Keratinocyte (primary cell): ENCODE measurements at regions not wholly inside any gene's neighbourhood (a gene's known extent, or its start where the extent isn't known, plus 50 kb on each side); places are given as distances from the start of the nearest gene placed in this dataset.

Source experiments
- EZH2 ChIP-seq: IDR thresholded peaks from one replicate; pipeline ENCODE4 v1.6.1; 2012; ENCODE audit warnings: inconsistent platforms, mild to moderate bottlenecking, low read length, moderate library complexity
- TF ChIP-seq, protein P1 (sequence below), 3 experiments: IDR thresholded peaks in 1 of 3; conservative IDR thresholded peaks in 1 of 3; optimal IDR thresholded peaks in 1 of 3; 2 replicates in 2 of 3; 3 replicates in 1 of 3; pipeline versions ENCODE3 to v1.5.1; 2011; ENCODE audit warnings: low read length in 3 of 3, mild to moderate bottlenecking in 3 of 3, moderate library complexity in 2 of 3, control low read depth in 1 of 3, inconsistent platforms in 1 of 3; ENCODE audit not compliant: insufficient read depth in 2 of 3; ENCODE audit errors: extremely low read depth in 1 of 3

DNA sequence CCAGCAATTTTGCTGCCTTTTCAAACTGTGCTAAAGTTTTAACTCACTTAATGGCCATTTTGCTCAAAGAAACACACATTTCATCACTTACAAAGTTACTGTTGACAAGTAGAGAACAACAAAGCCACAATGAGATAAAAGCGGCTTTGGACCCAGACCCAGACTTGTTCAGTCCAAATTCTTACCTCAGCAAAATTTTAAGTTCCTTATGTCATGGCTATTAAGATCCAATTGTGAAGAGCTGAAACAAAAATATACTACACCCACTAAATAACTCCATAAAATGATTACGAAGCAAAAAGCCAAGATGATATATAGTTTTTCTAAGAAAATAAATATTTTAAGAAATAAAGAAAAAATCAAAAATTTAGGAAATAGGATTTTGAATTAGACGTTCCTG is 137.0 kb upstream of the INPP4B start:
- TF ChIP-seq, protein P1, sequence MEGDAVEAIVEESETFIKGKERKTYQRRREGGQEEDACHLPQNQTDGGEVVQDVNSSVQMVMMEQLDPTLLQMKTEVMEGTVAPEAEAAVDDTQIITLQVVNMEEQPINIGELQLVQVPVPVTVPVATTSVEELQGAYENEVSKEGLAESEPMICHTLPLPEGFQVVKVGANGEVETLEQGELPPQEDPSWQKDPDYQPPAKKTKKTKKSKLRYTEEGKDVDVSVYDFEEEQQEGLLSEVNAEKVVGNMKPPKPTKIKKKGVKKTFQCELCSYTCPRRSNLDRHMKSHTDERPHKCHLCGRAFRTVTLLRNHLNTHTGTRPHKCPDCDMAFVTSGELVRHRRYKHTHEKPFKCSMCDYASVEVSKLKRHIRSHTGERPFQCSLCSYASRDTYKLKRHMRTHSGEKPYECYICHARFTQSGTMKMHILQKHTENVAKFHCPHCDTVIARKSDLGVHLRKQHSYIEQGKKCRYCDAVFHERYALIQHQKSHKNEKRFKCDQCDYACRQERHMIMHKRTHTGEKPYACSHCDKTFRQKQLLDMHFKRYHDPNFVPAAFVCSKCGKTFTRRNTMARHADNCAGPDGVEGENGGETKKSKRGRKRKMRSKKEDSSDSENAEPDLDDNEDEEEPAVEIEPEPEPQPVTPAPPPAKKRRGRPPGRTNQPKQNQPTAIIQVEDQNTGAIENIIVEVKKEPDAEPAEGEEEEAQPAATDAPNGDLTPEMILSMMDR (optimal IDR thresholded peaks at IDR 0.05 in 1 of 3, IDR thresholded peaks at IDR 0.05 in 1 of 3, conservative IDR thresholded peaks at IDR 0.05 in 1 of 3; ENCODE audit: extremely low read depth in 1 of 3, insufficient read depth in 2 of 3, low read length in 3 of 3), result no peak
- TF ChIP-seq EZH2, result no peak
